Left forelimb (tissue), 1 donor: ENCODE measurements at regions not wholly inside any gene's neighbourhood (a gene's known extent, or its start where the extent isn't known, plus 50 kb on each side); places are given as distances from the start of the nearest gene placed in this dataset.
"Not testable (repeated sequence)": the region's sequence is repeated elsewhere in the genome, so short reads cannot be mapped to it uniquely, and the experiment has no call there.

ENCODE experiments used
- DNase-seq: peaks from one replicate; pipeline ENCODE4 v3.0.0-alpha.2; 2018; ENCODE audit warnings: low spot score

DNA sequence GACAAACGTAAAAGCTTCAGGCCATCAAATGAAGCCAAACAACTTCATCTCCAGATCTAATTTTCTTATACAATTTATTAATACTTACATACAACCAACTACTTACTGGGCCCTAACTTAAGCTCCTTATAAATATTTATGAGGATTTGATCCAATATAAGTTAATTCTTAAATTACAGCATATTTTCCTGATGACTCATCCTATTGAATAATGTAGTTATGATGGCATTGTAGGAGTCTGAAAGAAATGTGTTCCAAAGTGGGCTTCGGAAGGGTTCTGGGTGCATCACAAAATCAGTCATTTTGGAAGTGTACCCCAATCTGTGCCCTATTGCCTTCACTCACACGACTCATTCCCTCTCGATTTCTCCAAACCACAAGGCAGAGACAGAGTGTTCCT lies 455.1 kb upstream of the CTSO start:
- DNase-seq: no peak

DNA sequence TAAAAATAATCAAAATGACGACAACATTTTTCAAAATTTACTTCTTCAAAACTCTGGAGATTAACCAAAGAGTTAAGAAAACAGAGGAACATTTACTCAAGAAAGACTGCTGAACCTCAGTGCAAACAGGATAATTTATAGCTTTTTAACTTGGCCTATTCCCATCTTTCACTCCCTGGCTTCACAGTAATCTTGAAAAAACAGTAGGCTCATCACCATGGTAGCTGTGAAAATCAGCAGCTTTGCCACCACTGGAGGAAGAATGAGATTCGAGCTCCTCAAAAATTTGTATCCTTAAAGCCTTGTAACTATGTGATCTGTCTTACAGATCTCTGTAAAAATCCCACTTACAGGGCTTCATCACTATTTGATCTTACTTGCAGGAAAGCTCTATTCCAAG lies 447.7 kb upstream of the CTSO start:
- no peak for DNase-seq

DNA sequence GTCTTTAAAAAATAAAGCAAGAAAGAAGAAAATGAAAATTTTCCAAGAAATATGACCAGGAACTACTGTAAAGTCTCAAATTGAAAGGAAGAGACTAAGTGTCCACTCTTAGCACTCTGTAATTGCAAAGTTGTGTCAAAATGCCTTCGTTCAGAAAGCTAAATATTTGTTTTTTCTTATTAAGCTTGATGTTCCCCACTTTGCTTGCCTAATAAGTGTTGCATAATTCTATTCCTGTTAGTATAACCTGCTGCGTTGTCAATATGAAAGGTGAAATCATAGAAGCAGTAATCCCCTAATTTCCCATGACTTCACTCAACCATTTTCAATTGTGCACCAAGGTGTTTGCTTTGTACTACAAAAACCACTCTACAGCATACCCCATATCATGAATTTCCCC lies 442.9 kb upstream of the CTSO start:
- DNase-seq: no peak

DNA sequence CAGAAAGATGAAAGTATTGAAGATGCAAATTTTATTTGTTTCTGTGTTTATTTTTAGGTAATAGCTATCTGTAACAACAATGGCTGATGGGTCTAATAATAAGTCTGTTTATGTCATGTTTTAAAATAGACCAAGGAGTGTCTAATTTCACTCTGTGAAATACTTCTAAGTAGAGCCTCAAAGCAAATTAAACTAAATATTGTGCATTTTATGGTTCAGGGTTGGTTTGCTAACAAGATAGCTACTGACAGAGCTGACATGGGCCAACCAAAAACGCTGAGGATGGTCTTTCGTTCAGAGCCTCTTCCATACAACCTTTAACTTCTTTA lies 437.6 kb upstream of the CTSO start:
- DNase-seq: no peak

DNA sequence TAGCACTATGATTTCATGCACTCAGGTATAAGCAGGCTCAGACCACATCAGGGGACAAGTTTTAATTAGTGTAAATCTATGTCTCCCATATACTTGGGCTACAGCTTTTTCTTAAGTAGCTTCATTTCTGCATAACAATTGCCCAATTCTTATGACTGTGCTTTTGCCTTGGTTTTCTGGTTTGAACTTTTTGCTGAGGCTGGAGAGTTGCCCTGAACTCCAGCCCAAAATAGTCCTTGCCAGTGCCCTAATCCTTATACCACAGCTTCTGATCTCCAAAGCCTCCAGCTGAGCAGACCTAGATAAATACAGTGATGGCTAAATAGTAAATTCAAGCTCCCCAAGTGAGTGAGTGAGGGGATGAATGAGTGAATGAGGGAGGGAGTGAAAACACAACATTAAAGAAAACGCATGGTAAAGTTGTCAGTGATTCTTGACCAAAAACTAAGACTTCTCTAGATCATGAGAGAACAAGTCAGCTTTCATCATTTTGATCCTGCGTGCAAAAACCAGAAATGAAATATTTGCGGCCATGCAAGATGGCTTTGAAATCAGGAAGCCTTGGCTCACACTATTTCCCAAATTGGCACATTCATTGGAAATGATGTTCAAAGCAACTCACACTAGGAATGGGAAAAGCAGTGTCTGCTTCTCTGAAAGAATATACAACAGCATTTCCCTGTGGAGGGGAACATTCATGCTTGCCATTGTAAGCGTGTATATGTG lies 437.1 kb upstream of the CTSO start:
- DNase-seq: no peak

DNA sequence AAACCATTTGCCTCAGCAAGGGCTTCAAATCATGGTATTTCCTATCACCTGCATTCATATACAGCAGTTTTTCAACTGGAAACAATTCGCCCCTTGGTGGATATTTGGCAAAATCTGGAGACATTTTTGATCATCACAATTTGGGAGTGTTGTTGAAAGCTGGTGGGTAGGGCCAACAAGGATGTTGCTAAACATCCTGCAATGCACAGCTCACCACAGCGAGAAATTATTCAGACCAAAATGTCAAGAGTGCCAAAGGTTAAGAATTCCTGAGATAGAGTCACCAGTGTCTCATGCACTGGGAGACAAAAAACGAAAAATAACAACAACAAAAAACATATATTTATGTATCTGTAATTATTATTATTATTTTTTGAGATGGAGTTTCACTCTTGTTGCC lies 435.2 kb upstream of the CTSO start:
- no peak for DNase-seq

DNA sequence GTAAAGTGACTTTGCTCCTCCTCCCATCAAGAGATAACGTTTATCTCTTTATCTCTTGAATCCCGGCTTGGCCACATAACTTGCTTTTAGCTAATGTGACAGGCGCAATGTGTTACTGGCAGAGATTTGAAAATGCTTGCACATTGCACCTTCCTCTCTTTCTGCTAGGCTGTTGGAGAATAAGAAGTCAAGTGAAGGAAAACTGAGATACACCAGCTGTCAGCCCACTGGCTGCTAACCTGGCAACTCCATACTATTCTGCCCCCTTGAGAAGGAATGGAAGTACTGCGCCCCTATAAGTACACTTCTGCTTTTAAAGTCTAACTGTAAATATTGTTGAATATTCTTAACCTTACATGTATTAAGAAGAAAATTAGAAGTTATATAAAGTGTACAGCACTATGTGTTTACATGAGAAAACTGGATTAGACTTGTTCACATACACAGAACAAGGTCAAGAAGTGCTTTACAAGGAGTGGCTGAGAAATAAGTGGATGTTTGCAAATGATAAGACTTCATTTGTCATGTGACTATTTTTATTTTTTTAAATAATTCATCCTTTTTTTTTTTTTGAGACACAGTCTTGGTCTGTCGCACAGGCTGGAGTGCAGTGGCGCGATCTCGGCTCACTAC lies 424.5 kb upstream of the CTSO start:
- DNase-seq: no peak

DNA sequence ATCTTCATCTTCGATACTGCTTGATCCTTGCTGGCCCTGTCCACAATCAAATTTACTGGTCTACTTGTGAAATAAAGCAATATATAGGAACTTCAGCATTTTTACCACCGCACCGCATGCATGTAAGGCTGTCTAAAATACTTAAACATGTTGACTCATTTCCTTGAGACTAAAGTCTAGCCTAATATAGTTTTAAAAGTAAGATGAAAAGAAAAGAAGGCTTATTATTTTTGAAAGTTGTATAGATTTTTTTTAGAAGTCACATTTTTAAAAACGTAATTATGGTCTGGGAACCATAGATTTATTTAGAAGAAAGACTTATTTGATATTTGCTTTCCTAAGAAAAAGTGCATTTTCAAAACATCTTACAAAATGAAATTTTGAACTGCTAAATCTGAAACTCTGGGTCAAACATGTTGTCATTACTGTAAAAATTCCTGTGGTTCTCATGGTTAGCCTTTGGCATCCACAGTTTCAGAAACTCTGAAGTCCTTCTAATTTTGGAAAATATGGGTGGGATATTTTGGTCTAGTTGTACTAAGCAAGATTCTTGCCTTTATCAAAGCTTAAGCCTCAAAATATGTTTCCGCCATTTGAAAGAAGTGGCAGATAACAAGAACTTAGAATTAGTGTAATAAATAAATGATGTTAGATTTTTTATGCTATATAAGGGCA lies 423.5 kb upstream of the CTSO start:
- DNase-seq: no peak

DNA sequence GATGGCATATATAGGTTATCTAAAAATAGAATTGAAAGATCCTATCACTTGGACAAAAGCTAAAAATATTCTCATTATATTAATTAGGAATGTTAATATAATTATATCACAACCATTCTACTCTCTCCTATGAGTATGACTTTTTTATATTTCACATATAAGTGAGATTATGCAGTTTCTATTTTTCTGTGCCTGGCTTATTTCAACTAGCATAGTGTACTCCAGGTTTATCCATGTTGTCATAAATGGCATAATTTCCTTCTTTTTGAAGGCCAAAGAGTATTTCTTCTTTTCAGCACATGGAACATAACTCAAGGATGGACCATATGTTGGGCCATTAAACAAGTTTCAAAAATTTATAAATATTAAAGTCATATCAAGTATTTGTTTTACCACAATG lies 421.2 kb upstream of the CTSO start:
- no peak for DNase-seq

DNA sequence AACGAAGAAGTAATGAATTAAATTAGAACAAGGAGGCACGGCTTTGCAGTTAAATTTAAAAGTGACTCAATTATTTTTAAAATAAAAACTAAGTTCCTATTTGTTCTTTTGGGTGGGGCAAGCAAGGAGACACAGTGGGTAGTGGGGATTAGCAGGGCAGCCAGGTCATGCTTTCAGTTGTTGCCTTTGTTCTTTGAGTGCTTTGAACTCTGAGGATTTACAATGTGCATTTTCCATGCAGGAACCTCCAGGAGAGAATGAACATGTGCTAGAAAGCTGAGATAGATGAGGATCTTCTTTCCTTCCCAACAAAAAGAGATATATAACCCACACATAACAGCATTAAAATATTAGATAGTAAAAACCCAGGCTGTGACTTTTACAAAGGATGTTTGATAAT lies 420.4 kb upstream of the CTSO start:
- no peak for DNase-seq

DNA sequence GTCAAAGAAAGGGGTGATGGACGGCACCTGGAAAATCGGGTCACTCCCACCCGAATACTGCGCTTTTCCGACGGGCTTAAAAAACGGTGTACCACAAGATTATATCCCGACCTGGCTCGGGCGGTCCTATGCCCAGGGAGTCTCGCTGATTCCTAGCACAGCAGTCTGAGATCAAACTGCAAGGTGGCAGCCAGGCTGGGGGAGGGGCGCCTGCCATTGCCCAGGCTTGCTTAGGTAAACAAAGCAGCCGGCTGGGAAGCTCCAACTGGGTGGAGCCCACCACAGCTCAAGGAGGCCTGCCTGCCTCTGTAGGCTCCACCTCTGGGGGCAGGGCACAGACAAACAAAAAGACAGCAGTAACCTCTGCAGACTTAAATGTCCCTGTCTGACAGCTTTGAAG lies 413.8 kb upstream of the CTSO start:
- not testable (repeated sequence) for DNase-seq

DNA sequence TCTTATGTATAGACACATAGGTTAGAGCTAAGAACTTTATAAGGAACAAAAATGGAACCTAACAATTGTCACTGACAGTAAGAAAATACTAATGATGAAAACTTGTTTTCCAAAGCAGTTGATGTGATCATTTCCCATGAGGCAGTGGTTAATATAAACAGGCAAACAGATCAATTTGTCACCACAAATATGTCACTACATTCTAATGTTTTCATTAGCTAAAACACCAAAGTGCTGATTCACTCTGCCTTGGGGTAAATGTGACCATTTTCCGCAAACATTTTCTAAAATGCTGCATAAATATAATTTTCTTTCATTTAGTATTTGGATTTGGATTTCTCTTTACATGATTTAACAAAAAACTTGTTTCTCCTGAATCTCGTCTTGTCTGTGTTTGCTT lies 408.9 kb upstream of the CTSO start:
- no peak for DNase-seq

DNA sequence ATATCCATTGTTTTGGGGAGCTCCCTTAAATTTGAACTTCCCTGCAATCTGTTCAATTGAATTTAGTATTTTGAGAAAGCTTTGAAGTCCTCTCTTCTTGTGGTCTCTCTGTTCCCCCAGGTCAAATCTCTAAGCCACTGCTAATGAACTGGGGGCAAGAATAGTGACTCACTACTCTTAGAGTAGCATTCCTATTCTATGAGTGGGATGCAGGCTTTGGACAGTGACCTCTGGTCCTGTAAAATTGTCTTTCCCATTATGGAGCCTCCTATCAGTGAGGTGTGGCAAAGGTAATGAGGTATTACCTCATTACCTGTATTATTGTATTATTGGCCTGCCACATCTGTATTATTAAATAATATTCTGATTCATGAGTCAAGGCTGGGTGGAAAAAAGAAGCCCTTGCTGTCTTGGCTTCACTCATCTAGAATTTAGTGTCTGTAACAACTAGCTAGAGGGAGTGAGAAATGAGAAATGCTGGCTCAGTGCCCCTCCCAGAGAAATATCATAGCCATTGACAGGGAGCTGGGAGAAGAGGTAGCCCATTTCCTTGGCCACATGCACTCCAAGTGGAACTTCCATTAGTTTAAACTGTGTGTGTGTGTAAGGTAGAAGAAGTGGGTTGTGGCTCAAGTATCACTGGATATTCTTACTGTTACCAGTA lies 393.9 kb upstream of the CTSO start:
- no peak for DNase-seq

DNA sequence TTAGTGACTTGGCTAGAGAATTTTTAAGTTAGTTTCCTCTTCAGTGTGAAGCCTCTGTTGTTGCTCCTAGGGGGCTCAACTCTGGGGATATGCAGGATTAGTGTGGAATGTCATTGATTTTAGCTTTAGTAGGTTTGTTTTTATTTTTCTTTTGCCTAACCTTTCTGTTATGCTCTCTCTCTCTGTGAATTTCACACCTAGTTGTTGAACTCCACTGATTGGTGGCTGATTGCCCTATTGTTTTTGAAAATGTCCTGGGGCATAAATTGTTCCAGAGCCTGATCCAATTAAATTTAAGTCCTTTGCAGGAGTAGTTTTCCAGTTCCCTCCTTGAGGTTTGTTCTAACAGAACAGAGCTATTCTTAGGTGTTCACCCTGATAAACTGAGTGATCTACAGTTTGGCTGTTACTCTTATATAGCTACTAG lies 393.3 kb upstream of the CTSO start:
- no peak for DNase-seq

DNA sequence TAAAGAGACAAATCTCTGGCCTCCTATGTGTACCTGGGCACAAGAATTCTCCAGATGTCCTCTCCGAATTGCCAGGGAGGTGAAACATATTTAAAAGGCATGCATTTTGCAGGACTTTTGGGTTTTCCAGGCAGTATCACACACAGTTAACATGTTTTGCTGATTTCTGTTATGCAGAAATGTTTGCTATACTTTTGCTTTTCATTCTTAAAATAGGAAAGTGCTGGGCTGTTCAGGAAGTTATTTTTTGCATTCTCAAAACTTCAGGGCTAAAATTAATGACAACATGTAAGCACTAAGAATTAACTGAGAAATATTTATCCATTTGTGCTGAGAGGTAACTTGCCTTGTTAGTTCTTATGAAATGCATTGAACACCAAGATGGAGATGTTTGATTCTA lies 390.7 kb upstream of the CTSO start:
- no peak for DNase-seq

DNA sequence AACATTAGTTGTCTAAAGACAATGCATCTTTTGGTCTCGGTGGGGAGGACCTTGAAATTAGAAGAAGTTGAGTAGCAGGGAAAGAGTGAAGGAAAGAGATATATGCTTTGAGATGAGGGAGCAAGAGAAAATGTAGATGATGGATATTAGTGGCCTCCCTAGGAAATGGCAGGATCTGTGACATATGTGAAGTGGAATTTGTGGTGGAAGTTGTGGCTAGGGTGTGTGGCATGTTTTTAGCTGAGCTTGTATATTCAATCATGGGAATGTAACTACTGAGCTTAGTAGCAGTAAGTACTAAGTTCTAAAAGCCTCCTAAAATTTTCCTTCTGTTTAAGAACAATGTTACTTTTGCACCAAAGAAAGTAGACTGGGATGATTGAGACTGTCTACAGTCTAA lies 382.8 kb upstream of the CTSO start:
- no peak for DNase-seq

DNA sequence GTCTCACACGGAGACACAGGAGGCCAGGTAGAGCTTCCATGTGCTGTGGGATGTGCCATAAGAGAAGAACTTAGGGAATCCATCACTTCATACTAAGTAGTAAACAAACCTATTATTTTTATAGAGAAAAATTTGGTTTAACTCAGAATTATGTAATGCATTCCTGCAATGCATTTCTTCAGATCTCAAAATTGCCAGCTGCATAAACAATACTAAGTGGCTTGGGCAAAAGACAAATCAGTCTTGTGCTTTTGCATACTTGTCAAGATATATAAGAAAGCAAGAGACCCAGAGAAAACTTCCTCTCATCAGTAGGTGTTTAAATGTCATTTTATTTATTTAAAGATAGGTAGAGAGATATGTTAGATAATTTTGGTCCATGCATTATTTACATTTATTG lies 382.1 kb upstream of the CTSO start:
- no peak for DNase-seq

DNA sequence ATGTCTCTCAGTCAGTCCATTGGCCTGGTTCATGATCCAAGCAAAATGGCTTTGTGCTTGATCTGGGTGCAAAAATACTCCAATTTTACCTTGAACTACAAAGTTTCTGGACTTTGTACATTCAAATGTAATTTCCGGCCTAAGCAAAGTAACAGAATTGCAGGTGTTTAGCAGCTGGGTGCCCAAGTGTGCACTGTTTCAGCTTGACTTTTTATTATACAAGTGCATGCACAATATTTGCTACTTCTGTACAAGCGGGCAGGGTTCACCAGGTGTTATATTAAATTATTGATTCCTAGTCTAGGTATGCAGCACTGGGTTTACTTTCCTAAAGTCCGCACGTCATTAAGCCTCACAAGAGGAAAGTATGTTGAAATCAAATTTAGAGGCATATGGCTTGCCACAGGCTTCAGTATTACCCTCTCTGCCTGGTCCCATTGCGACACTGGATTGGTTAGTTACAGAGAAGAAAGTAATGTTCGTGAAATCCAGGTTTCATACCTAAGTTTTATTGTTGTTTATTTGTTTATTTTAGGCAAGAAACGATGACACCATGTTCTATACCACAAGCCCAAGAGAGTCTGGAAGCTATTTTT lies 376.9 kb upstream of the CTSO start:
- no peak for DNase-seq

DNA sequence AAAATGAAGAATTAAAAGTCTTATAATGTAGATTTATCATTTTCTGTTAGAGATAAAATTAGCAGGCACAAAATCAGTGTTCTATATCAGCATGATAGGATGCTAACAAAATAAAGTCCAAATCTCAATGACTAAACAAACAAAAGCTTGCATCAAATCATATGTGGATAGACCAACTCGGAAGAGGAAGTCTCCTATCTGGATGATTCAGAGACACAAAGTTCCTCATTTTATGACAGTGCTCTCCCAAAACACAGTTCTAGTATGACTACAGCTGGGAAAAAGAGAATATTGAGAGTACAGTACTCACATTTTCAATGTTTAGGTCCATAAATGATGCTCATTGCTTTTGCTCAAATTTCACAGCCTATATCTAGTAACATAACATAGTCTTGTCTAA lies 376.1 kb upstream of the CTSO start:
- DNase-seq: no peak

DNA sequence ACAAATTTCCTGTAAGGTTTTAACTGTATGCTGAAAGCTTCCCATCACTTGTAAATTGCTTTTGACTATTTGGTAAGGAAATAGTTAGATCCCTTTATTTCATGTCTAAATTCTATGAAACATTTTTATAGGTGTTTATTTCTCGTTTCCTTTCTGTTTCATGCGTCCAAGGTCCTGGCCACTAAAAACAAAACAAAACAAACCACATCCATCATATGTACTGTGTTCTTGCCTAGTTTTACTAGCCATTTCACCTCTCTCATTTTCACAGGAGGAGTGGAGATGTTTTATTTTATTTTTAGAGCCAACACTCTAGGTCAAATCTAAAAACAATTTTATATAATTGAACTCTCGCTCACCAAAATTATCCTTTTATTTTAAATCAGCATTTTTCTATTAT lies 375.2 kb upstream of the CTSO start:
- no peak for DNase-seq

DNA sequence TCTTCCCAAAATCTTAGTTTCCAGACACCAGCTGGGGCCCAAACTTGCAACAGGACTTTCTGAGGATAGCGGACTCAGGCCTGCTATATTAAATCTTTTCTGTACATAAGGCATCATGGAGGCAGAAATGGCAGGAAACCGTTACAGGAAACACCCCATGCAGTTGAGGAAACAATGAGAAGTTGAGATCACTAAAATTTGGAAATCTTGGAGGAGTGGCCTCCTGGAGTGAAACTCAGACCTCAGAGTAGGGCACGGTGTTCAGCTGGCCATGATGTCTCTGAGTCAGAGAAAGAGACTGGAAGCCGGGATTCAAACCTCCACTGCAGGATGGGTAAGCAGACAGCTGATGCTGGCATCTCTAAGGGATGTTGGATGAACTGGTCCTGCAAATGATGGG lies 372.6 kb upstream of the CTSO start:
- no peak for DNase-seq

DNA sequence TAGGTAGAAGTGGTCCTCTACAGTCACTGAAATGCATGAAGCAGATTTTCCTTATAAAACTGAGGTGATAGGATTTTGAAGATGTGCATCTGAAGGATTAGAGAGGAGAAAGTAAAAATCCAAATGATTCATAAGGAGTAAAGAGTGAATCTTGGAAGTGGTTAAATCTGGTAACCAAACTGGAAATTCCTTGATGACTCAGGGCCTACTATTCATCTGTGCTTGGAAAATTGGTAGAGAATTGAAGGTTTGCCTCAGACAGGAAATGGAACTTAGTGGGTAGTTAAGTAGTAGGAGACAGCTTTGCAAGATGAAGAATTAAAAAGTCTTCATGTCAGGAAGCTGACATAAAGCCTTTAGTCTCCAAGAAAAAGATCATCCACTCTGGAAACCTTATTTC lies 368.9 kb upstream of the CTSO start:
- DNase-seq: no peak

DNA sequence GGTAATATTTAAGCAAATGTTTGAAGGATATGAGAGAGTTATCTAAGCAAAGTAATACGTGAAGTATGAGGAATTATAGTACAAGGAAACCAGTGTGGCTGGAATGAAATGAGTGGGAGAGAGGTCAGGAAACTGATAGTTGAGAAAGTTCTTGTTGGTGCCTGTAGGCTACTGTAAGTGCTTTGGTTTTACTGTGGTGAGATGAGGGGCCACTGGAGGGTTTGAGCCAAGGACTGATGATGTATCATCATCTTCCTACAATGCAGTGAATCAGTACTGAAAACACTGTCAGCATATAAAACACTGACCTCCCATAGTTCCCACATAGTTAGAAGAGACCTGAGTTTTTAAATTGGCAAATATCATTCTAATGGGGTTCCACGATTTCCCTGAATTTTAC lies 367.5 kb upstream of the CTSO start:
- DNase-seq: no peak
